ENCODE measurements at regions not wholly inside any gene's neighbourhood (a gene's known extent, or its start where the extent isn't known, plus 50 kb on each side); places are given as distances from the start of the nearest gene placed in this dataset.

DNA sequence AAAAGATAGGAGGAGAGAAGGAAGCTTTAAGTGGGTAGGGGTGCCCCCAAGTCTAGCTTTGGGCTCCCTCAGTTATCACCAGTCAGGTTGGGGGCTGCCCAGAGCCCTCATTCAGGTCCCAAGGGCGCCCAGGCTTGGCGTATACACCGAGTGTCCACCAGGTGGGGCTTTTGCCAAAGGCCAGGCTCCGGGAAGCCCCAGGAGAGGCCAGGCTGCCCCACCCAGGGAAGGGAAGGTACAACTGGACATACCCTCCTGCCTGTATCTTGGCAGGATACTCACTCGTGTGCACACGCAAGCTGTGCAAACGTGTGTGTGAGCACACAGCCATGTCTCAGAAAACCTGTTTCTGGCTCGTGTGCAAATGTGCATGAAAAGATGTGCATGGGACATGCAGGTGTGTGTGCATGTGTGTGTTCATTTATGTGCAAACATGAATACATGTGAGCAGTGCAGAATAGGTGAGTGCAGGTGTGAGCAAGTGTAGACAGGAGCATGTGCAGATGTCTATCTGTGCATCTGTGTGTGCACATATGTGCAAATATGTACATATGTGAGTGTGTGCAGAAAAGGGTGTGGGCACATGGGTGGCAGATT, 103.9 kb upstream of the MYL2 start:
- TF ChIP-seq, protein P1, sequence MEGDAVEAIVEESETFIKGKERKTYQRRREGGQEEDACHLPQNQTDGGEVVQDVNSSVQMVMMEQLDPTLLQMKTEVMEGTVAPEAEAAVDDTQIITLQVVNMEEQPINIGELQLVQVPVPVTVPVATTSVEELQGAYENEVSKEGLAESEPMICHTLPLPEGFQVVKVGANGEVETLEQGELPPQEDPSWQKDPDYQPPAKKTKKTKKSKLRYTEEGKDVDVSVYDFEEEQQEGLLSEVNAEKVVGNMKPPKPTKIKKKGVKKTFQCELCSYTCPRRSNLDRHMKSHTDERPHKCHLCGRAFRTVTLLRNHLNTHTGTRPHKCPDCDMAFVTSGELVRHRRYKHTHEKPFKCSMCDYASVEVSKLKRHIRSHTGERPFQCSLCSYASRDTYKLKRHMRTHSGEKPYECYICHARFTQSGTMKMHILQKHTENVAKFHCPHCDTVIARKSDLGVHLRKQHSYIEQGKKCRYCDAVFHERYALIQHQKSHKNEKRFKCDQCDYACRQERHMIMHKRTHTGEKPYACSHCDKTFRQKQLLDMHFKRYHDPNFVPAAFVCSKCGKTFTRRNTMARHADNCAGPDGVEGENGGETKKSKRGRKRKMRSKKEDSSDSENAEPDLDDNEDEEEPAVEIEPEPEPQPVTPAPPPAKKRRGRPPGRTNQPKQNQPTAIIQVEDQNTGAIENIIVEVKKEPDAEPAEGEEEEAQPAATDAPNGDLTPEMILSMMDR (IDR thresholded peaks at IDR 0.05 in 2 of 3, conservative IDR thresholded peaks at IDR 0.05 in 1 of 3; ENCODE audit: borderline replicate concordance in 1 of 3, insufficient read depth in 1 of 3, low read depth in 2 of 3, low read length in 2 of 3) = peak; percentile 87 to 96 (median 92)
- TF ChIP-seq EZH2 (IDR thresholded peaks at IDR 0.05) (no peak), YY1 (IDR thresholded peaks at IDR 0.05; ENCODE audit: extremely low read depth, insufficient replicate concordance, low read depth, low read length) (no peak), RAD21 (IDR thresholded peaks at IDR 0.05; ENCODE audit: low read depth) (peak; percentile 96), TCF7L2 (IDR thresholded peaks at IDR 0.05; ENCODE audit: borderline replicate concordance, extremely low read depth, insufficient read depth, insufficient read length) (no peak), ATF3 (IDR thresholded peaks at IDR 0.05) (no peak)
